ENCODE measurements at regions not wholly inside any gene's neighbourhood (a gene's known extent, or its start where the extent isn't known, plus 50 kb on each side); places are given as distances from the start of the nearest gene placed in this dataset.
"Not testable (repeated sequence)": the region's sequence is repeated elsewhere in the genome, so short reads cannot be mapped to it uniquely, and the experiment has no call there.

DNA sequence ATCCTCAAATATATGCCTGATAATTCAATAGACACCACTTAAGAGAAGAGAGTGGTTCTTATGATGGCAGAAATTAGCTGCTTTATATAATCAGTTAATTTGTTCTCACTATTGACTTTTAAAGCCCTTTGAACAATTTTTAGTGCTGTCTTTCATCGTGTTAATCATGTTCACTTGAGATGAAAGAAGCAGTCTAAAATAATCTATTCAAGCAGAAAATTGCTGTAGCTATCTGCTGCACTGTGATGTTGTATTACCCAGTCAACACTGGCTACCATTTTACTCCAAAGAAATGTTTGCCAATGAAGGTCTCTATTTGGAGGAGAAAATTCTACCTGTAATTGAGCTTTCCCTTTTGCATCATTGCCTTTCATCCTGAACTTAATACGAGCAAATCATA lies 459.8 kb upstream of the FSIP2 start:
- FAIRE-seq: no peak
- no peak for DNase-seq (ENCODE audit: insufficient read length, low spot score)
- no peak for TF ChIP-seq SPI1 (IDR thresholded peaks at IDR 0.05; ENCODE audit: low read depth, low read length)
- TF ChIP-seq TAF1 (IDR thresholded peaks at IDR 0.05; ENCODE audit: low read depth, low read length): no peak
- no peak for TF ChIP-seq POLR2AphosphoS5 (IDR thresholded peaks at IDR 0.05; ENCODE audit: low read depth, low read length)
- TF ChIP-seq POLR2A (IDR thresholded peaks at IDR 0.05; ENCODE audit: low read depth, low read length): no peak
- no peak for TF ChIP-seq POU2F2 (IDR thresholded peaks at IDR 0.05; ENCODE audit: low read depth, low read length)
- no peak for TF ChIP-seq PAX5 (IDR thresholded peaks at IDR 0.05; ENCODE audit: insufficient read depth, low read length, severe bottlenecking)

DNA sequence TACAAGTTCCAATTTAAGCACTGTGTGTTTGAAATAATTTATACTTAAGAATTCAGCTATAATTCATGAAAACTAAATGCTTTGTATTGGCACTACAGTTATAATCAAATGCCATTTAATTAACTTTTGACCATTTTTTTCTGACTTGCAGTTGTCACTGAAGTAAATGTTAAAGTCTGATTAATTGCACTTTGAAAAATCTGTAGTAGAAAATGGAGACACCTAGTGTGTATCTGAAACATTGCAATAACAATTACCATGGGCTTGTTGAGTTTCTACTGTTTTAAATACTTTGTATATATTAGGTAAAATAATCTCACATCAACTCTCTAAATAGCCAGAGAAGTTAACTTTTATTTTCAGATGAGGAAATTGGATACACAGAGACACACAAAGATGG lies 458.6 kb upstream of the FSIP2 start:
- DNase-seq (ENCODE audit: insufficient read length, low spot score) (no peak), FAIRE-seq (no peak)
- no peak for TF ChIP-seq POLR2AphosphoS5 (IDR thresholded peaks at IDR 0.05; ENCODE audit: low read depth, low read length)
- no peak for TF ChIP-seq POLR2A (IDR thresholded peaks at IDR 0.05; ENCODE audit: low read depth, low read length)
- TF ChIP-seq POU2F2 (IDR thresholded peaks at IDR 0.05; ENCODE audit: low read depth, low read length): no peak
- TF ChIP-seq SPI1 (IDR thresholded peaks at IDR 0.05; ENCODE audit: low read depth, low read length): no peak
- TF ChIP-seq PAX5 (IDR thresholded peaks at IDR 0.05; ENCODE audit: insufficient read depth, low read length, severe bottlenecking): no peak
- no peak for TF ChIP-seq TAF1 (IDR thresholded peaks at IDR 0.05; ENCODE audit: low read depth, low read length)

- TF ChIP-seq POLR2AphosphoS5 (IDR thresholded peaks at IDR 0.05; ENCODE audit: low read depth, low read length) (no peak), PAX5 (IDR thresholded peaks at IDR 0.05; ENCODE audit: insufficient read depth, low read length, severe bottlenecking) (no peak), POU2F2 (IDR thresholded peaks at IDR 0.05; ENCODE audit: low read depth, low read length) (no peak), SPI1 (IDR thresholded peaks at IDR 0.05; ENCODE audit: low read depth, low read length) (no peak), TAF1 (IDR thresholded peaks at IDR 0.05; ENCODE audit: low read depth, low read length) (no peak), POLR2A (IDR thresholded peaks at IDR 0.05; ENCODE audit: low read depth, low read length) (no peak)
- FAIRE-seq (no peak), DNase-seq (ENCODE audit: insufficient read length, low spot score) (no peak)
These were observed 453.9 kb upstream of the FSIP2 start for GRCh38 chr2:185284696-185285095.

- FAIRE-seq; DNase-seq (ENCODE audit: insufficient read length, low spot score): not testable (repeated sequence)
These were observed 448.6 kb upstream of the FSIP2 start for GRCh38 chr2:185290012-185290411.

DNA sequence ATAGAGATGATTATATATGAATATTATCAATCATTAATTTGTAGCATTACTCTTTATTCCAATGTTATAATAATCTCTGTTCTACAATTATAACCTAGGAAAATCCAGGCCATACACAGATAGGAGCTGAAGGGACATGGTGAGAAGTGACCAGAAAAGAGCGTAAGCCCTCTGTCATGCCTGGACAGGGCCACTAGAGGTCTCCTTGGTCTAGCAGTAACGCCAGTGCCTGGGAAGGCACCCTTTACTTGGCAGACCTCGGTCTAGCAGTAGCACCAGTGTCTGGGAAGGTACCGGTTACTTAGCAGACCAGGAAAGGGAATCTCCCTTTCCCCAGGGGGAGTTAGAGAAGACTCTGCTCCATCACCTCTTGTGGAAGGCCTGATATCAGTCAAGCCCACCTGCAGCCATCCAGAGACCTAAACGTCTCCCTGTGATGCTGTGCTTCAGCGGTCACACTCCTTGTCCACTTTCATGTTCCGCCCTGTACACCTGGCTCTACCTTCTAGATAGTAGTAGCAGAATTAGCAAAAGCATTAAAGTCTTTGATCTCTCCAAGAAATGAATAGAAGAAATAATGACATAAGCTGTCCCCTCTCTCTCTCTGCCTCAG lies 447.5 kb upstream of the FSIP2 start:
- DNase-seq (ENCODE audit: insufficient read length, low spot score) (no peak), FAIRE-seq (peak; percentile 69)
- TF ChIP-seq POU2F2 (IDR thresholded peaks at IDR 0.05; ENCODE audit: low read depth, low read length) (no peak), PAX5 (IDR thresholded peaks at IDR 0.05; ENCODE audit: insufficient read depth, low read length, severe bottlenecking) (no peak), TAF1 (IDR thresholded peaks at IDR 0.05; ENCODE audit: low read depth, low read length) (no peak), POLR2AphosphoS5 (IDR thresholded peaks at IDR 0.05; ENCODE audit: low read depth, low read length) (no peak), SPI1 (IDR thresholded peaks at IDR 0.05; ENCODE audit: low read depth, low read length) (no peak), POLR2A (IDR thresholded peaks at IDR 0.05; ENCODE audit: low read depth, low read length) (no peak)

- DNase-seq (ENCODE audit: insufficient read length, low spot score): no peak
- no peak for FAIRE-seq
- TF ChIP-seq PAX5 (IDR thresholded peaks at IDR 0.05; ENCODE audit: insufficient read depth, low read length, severe bottlenecking) (no peak), POU2F2 (IDR thresholded peaks at IDR 0.05; ENCODE audit: low read depth, low read length) (no peak), SPI1 (IDR thresholded peaks at IDR 0.05; ENCODE audit: low read depth, low read length) (no peak), POLR2A (IDR thresholded peaks at IDR 0.05; ENCODE audit: low read depth, low read length) (no peak), TAF1 (IDR thresholded peaks at IDR 0.05; ENCODE audit: low read depth, low read length) (no peak), POLR2AphosphoS5 (IDR thresholded peaks at IDR 0.05; ENCODE audit: low read depth, low read length) (no peak)
These were observed 438.7 kb upstream of the FSIP2 start for GRCh38 chr2:185299867-185300266.

DNA sequence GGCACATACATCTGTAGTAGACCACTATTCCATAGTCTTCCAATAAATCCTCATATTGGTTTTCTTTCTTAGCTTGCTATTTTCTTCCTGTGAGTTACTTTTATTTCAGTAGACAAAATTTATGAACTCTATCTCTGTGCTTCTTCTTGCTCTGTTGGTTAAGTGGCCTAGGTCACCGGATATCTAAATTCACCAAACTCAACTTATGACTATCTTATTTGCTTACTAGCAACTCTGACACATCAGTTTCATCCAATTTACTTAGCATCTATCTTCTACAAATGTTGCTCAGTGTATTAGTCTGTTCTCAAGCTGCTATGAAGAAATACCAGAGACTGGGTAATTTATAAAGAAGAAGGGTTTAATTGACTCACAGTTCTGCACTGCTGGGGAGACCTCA lies 432.5 kb upstream of the FSIP2 start:
- no peak for FAIRE-seq
- TF ChIP-seq POU2F2 (IDR thresholded peaks at IDR 0.05; ENCODE audit: low read depth, low read length): no peak
- no peak for TF ChIP-seq SPI1 (IDR thresholded peaks at IDR 0.05; ENCODE audit: low read depth, low read length)
- TF ChIP-seq TAF1 (IDR thresholded peaks at IDR 0.05; ENCODE audit: low read depth, low read length): no peak
- no peak for TF ChIP-seq POLR2A (IDR thresholded peaks at IDR 0.05; ENCODE audit: low read depth, low read length)
- no peak for TF ChIP-seq POLR2AphosphoS5 (IDR thresholded peaks at IDR 0.05; ENCODE audit: low read depth, low read length)
- TF ChIP-seq PAX5 (IDR thresholded peaks at IDR 0.05; ENCODE audit: insufficient read depth, low read length, severe bottlenecking): no peak
- DNase-seq (ENCODE audit: insufficient read length, low spot score): no peak

- FAIRE-seq: no peak
- TF ChIP-seq SPI1 (IDR thresholded peaks at IDR 0.05; ENCODE audit: low read depth, low read length) (no peak), PAX5 (IDR thresholded peaks at IDR 0.05; ENCODE audit: insufficient read depth, low read length, severe bottlenecking) (no peak)
- DNase-seq (ENCODE audit: insufficient read length, low spot score): no peak
These were observed 422.2 kb upstream of the FSIP2 start for GRCh38 chr2:185316383-185316782.

DNA sequence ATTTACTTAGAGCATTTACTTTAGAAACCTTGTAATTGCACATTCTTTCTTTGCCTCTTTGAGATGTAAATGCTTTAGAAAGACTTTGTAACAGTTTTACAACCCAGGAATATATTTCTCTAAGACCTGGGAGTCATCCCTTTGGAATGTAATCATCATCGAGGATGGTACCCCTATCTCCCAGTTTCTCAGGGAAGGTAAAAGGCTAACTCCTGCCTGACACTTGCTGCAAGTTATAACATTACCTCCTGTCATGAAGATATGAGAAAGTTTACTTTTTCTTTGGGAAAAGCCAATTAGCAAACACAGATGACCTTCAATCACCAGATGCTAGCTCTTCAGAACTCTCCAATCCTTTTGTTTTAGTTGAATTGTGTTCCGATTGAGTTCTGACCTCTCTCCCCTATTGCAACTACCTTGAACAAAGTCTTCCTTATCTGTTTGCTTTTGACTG lies 420.3 kb upstream of the FSIP2 start:
- FAIRE-seq: no peak
- DNase-seq (ENCODE audit: insufficient read length, low spot score): no peak
- TF ChIP-seq PAX5 (IDR thresholded peaks at IDR 0.05; ENCODE audit: insufficient read depth, low read length, severe bottlenecking) (no peak), SPI1 (IDR thresholded peaks at IDR 0.05; ENCODE audit: low read depth, low read length) (no peak), TAF1 (IDR thresholded peaks at IDR 0.05; ENCODE audit: low read depth, low read length) (no peak), POLR2AphosphoS5 (IDR thresholded peaks at IDR 0.05; ENCODE audit: low read depth, low read length) (no peak), POLR2A (IDR thresholded peaks at IDR 0.05; ENCODE audit: low read depth, low read length) (no peak), POU2F2 (IDR thresholded peaks at IDR 0.05; ENCODE audit: low read depth, low read length) (no peak)

GRCh38 chr2:185335879-185336278 lies 402.7 kb upstream of the FSIP2 start:
- TF ChIP-seq PAX5 (IDR thresholded peaks at IDR 0.05; ENCODE audit: insufficient read depth, low read length, severe bottlenecking): no peak
- no peak for TF ChIP-seq POU2F2 (IDR thresholded peaks at IDR 0.05; ENCODE audit: low read depth, low read length)
- TF ChIP-seq POLR2AphosphoS5 (IDR thresholded peaks at IDR 0.05; ENCODE audit: low read depth, low read length): no peak
- TF ChIP-seq SPI1 (IDR thresholded peaks at IDR 0.05; ENCODE audit: low read depth, low read length): no peak
- TF ChIP-seq TAF1 (IDR thresholded peaks at IDR 0.05; ENCODE audit: low read depth, low read length): no peak
- TF ChIP-seq POLR2A (IDR thresholded peaks at IDR 0.05; ENCODE audit: low read depth, low read length): no peak
- FAIRE-seq: no peak
- no peak for DNase-seq (ENCODE audit: insufficient read length, low spot score)

Data from GM12891 (cell line).